Type B pancreatic cell (in vitro differentiated cells): ENCODE measurements at regions not wholly inside any gene's neighbourhood (a gene's known extent, or its start where the extent isn't known, plus 50 kb on each side); places are given as distances from the start of the nearest gene placed in this dataset.
A peak's percentile ranks its signal among the peaks of the same experiment; 100 is the strongest.

Experiments
- DNase-seq: peaks from one replicate; pipeline ENCODE4 v3.0.0; 2021; ENCODE audit warnings: mixed read lengths; ENCODE audit not compliant: unreplicated experiment; ENCODE audit errors: extremely low spot score
- H3K27ac Mint-ChIP-seq: 2 replicates; pipeline ENCODE4 v1.8.0; 2021; ENCODE audit warnings: mild to moderate bottlenecking, mixed read lengths
- H3K27me3 Mint-ChIP-seq: 2 replicates; pipeline ENCODE4 v1.8.0; 2021; ENCODE audit warnings: mixed read lengths
- H3K36me3 Mint-ChIP-seq: 2 replicates; pipeline ENCODE4 v1.8.0; 2021; ENCODE audit warnings: mixed read lengths
- H3K4me1 Mint-ChIP-seq: one replicate; pipeline ENCODE4 v1.8.0; 2021; ENCODE audit warnings: mixed read lengths; ENCODE audit not compliant: unreplicated experiment
- H3K4me3 Mint-ChIP-seq: 2 replicates; pipeline ENCODE4 v1.8.0; 2021; ENCODE audit warnings: mild to moderate bottlenecking, mixed read lengths
- H3K9me3 Mint-ChIP-seq: 2 replicates; pipeline ENCODE4 v1.8.0; 2021; ENCODE audit warnings: mixed read lengths
- CTCF ChIP-seq: fragments of 200-600 bp; sonication (generic); conservative IDR thresholded peaks from 2 replicates; pipeline ENCODE4 v1.5.0; 2021; ENCODE audit warnings: antibody characterized with exemption, mild to moderate bottlenecking

- H3K36me3 Mint-ChIP-seq: no peaks in the 10 kb centered on the region
- peaks cover 4% of the 10 kb centered on the region for H3K9me3 Mint-ChIP-seq
- DNase-seq: no peak
- H3K4me3 Mint-ChIP-seq: no peak overlapping the region
- H3K27ac Mint-ChIP-seq: no peak overlapping the region
- no peak for TF ChIP-seq CTCF
- no peaks in the 10 kb centered on the region for H3K4me1 Mint-ChIP-seq
- H3K27me3 Mint-ChIP-seq: peaks cover 10% of the 10 kb centered on the region
Observed at GRCh38 chr7:108808549-108809266, 239.0 kb downstream of the DNAJB9 start.

GRCh38 chr7:108809356-108809755, 239.7 kb downstream of the DNAJB9 start:
- no peak for TF ChIP-seq CTCF
- no peaks in the 10 kb centered on the region for H3K36me3 Mint-ChIP-seq
- H3K4me1 Mint-ChIP-seq: no peaks in the 10 kb centered on the region
- no peak overlapping the region for H3K4me3 Mint-ChIP-seq
- peaks cover 9% of the 10 kb centered on the region for H3K9me3 Mint-ChIP-seq
- no peak overlapping the region for H3K27ac Mint-ChIP-seq
- peaks cover 6% of the 10 kb centered on the region for H3K27me3 Mint-ChIP-seq
- DNase-seq: no peak

GRCh38 chr7:108810756-108811385, 241.2 kb downstream of the DNAJB9 start:
- H3K36me3 Mint-ChIP-seq: no peaks in the 10 kb centered on the region
- TF ChIP-seq CTCF: no peak
- no peak for DNase-seq
- H3K4me3 Mint-ChIP-seq: no peak overlapping the region
- H3K27me3 Mint-ChIP-seq: peaks cover 3% of the 10 kb centered on the region
- H3K9me3 Mint-ChIP-seq: peaks cover 13% of the 10 kb centered on the region
- H3K27ac Mint-ChIP-seq: no peak overlapping the region
- no peaks in the 10 kb centered on the region for H3K4me1 Mint-ChIP-seq

GRCh38 chr7:108813251-108814014, 243.8 kb downstream of the DNAJB9 start:
- H3K27ac Mint-ChIP-seq: no peak overlapping the region
- H3K9me3 Mint-ChIP-seq: peaks cover 13% of the 10 kb centered on the region
- H3K36me3 Mint-ChIP-seq: no peaks in the 10 kb centered on the region
- no peak for DNase-seq
- H3K4me1 Mint-ChIP-seq: no peaks in the 10 kb centered on the region
- peak; percentile 31 for TF ChIP-seq CTCF
- no peak overlapping the region for H3K4me3 Mint-ChIP-seq
- H3K27me3 Mint-ChIP-seq: peaks cover 3% of the 10 kb centered on the region

GRCh38 chr7:108815815-108816214, 246.1 kb downstream of the DNAJB9 start:
- Mint-ChIP-seq H3K9me3 (peaks cover 13% of the 10 kb centered on the region), H3K4me1 (no peaks in the 10 kb centered on the region), H3K27ac (no peak overlapping the region), H3K27me3 (no peaks in the 10 kb centered on the region), H3K36me3 (no peaks in the 10 kb centered on the region), H3K4me3 (no peak overlapping the region)
- no peak for DNase-seq
- no peak for TF ChIP-seq CTCF
